Daoy (cell line): ENCODE measurements at regions not wholly inside any gene's neighbourhood (a gene's known extent, or its start where the extent isn't known, plus 50 kb on each side); places are given as distances from the start of the nearest gene placed in this dataset.

Experiments used
- DNase-seq: peaks from one replicate; pipeline ENCODE4 v3.0.0-alpha.2; 2015; ENCODE audit warnings: low read depth

GRCh38 chr11:115901069-115901468, 396.9 kb upstream of the CADM1 start:
- DNase-seq, result no peak

GRCh38 chr11:115900111-115900510, 395.9 kb upstream of the CADM1 start:
- no peak for DNase-seq

GRCh38 chr11:115897707-115898106, 393.5 kb upstream of the CADM1 start:
- DNase-seq, result no peak

GRCh38 chr11:115896084-115896483, 391.9 kb upstream of the CADM1 start:
- DNase-seq, result no peak

GRCh38 chr11:115895594-115895993, 391.4 kb upstream of the CADM1 start:
- no peak for DNase-seq

- peak; percentile 29 for DNase-seq
Observed at GRCh38 chr11:115894176-115894575, 390.0 kb upstream of the CADM1 start.

- peak; percentile 83 for DNase-seq
Observed at GRCh38 chr11:115893461-115894099, 389.4 kb upstream of the CADM1 start.

GRCh38 chr11:115892016-115892415, 387.8 kb upstream of the CADM1 start:
- DNase-seq, result peak; percentile 85

GRCh38 chr11:115891581-115891980, 387.4 kb upstream of the CADM1 start:
- DNase-seq, result no peak

- DNase-seq, result no peak
Observed at GRCh38 chr11:115890500-115890899, 386.3 kb upstream of the CADM1 start.

- no peak for DNase-seq
Observed at GRCh38 chr11:115889712-115890111, 385.5 kb upstream of the CADM1 start.

GRCh38 chr11:115887727-115888126, 383.5 kb upstream of the CADM1 start:
- DNase-seq, result no peak

- no peak for DNase-seq
Observed at GRCh38 chr11:115887316-115887715, 383.1 kb upstream of the CADM1 start.

- no peak for DNase-seq
Observed at GRCh38 chr11:115886422-115886733, 382.2 kb upstream of the CADM1 start.

- DNase-seq, result no peak
Observed at GRCh38 chr11:115885535-115886421, 381.6 kb upstream of the CADM1 start.

- DNase-seq, result no peak
Observed at GRCh38 chr11:115884800-115885534, 380.8 kb upstream of the CADM1 start.

- no peak for DNase-seq
Observed at GRCh38 chr11:115874843-115875242, 370.6 kb upstream of the CADM1 start.

GRCh38 chr11:115873813-115874212, 369.6 kb upstream of the CADM1 start:
- DNase-seq, result no peak

GRCh38 chr11:115872416-115872815, 368.2 kb upstream of the CADM1 start:
- no peak for DNase-seq

- DNase-seq, result no peak
Observed at GRCh38 chr11:115871161-115871760, 367.0 kb upstream of the CADM1 start.

GRCh38 chr11:115869780-115870431, 365.7 kb upstream of the CADM1 start:
- peak; percentile 84 for DNase-seq

- DNase-seq, result no peak
Observed at GRCh38 chr11:115869131-115869530, 364.9 kb upstream of the CADM1 start.
